Neural progenitor cell (in vitro differentiated cells): ENCODE measurements at regions not wholly inside any gene's neighbourhood (a gene's known extent, or its start where the extent isn't known, plus 50 kb on each side); places are given as distances from the start of the nearest gene placed in this dataset.
A peak's percentile ranks its signal among the peaks of the same experiment; 100 is the strongest.

ENCODE experiments used
- DNase-seq: peaks from one replicate; pipeline ENCODE4 v3.0.0-alpha.2; 2016; ENCODE audit warnings: low spot score
- H2AFZ ChIP-seq: fragments of 200-600 bp; sonication (generic); replicated peaks from 2 replicates; pipeline ENCODE4 v1.6.1; 2016; ENCODE audit warnings: antibody characterized with exemption
- H3F3A ChIP-seq: fragments of 200-600 bp; sonication (generic); 2 replicates; pipeline ENCODE4 v1.6.1; 2016; ENCODE audit warnings: antibody characterized with exemption, low read depth
- H3K27ac ChIP-seq: fragments of 200-600 bp; sonication (generic); 2 replicates; pipeline ENCODE4 v1.5.1; 2016; ENCODE audit warnings: mild to moderate bottlenecking
- H3K27me3 ChIP-seq: fragments of 200-600 bp; sonication (generic); 2 replicates; pipeline ENCODE4 v1.6.1; 2016; ENCODE audit warnings: mild to moderate bottlenecking, moderate library complexity
- H3K36me3 ChIP-seq: fragments of 200-600 bp; sonication (generic); 2 replicates; pipeline ENCODE4 v1.5.1; 2016
- H3K4me1 ChIP-seq: fragments of 200-600 bp; sonication (generic); 2 replicates; pipeline ENCODE4 v1.6.1; 2016; ENCODE audit warnings: mixed run types
- H3K4me2 ChIP-seq: fragments of 200-600 bp; sonication (generic); 2 replicates; pipeline ENCODE4 v1.6.1; 2016
- H3K4me3 ChIP-seq: fragments of 200-600 bp; sonication (generic); 2 replicates; pipeline ENCODE4 v1.5.1; 2016
- H3K79me2 ChIP-seq: fragments of 200-600 bp; sonication (generic); 2 replicates; pipeline ENCODE4 v1.6.1; 2016; ENCODE audit warnings: low read depth
- H3K9ac ChIP-seq: fragments of 200-600 bp; sonication (generic); 2 replicates; pipeline ENCODE4 v1.6.1; 2016
- H3K9me3 ChIP-seq: fragments of 200-600 bp; sonication (generic); 2 replicates; pipeline ENCODE4 v1.5.1; 2016; ENCODE audit warnings: low read depth
- H4K20me1 ChIP-seq: fragments of 200-600 bp; sonication (generic); 2 replicates; pipeline ENCODE4 v1.6.1; 2016; ENCODE audit warnings: low read depth
- H3K27ac Mint-ChIP-seq: 3 replicates; pipeline ENCODE4 v1.8.0; 2021; ENCODE audit warnings: mixed read lengths
- H3K27me3 Mint-ChIP-seq: 2 replicates; pipeline ENCODE4 v1.8.0; 2022; ENCODE audit warnings: low read depth, mild to moderate bottlenecking, inconsistent platforms, moderate library complexity, mixed read lengths; ENCODE audit not compliant: insufficient read depth
- H3K36me3 Mint-ChIP-seq: 3 replicates; pipeline ENCODE4 v1.8.0; 2021; ENCODE audit warnings: mixed read lengths
- H3K4me1 Mint-ChIP-seq: 3 replicates; pipeline ENCODE4 v1.8.0; 2021; ENCODE audit warnings: mixed read lengths
- H3K4me3 Mint-ChIP-seq: 3 replicates; pipeline ENCODE4 v1.8.0; 2021; ENCODE audit warnings: mild to moderate bottlenecking, moderate library complexity, mixed read lengths
- H3K9me3 Mint-ChIP-seq: 3 replicates; pipeline ENCODE4 v1.8.0; 2020; ENCODE audit warnings: mixed read lengths
- CTCF ChIP-seq: fragments of 200-600 bp; sonication (generic); IDR thresholded peaks from 2 replicates; pipeline ENCODE4 v1.5.1; 2017; ENCODE audit warnings: antibody characterized with exemption, mild to moderate bottlenecking
- EZH2 ChIP-seq: fragments of 200-600 bp; sonication (generic); IDR thresholded peaks from 2 replicates; pipeline ENCODE4 v1.6.1; 2017; ENCODE audit warnings: antibody characterized with exemption, mild to moderate bottlenecking, moderate library complexity
- EZH2phosphoT487 ChIP-seq: fragments of 200-600 bp; sonication (generic); IDR thresholded peaks from 2 replicates; pipeline ENCODE4 v1.6.1; 2017; ENCODE audit warnings: antibody characterized with exemption

DNA sequence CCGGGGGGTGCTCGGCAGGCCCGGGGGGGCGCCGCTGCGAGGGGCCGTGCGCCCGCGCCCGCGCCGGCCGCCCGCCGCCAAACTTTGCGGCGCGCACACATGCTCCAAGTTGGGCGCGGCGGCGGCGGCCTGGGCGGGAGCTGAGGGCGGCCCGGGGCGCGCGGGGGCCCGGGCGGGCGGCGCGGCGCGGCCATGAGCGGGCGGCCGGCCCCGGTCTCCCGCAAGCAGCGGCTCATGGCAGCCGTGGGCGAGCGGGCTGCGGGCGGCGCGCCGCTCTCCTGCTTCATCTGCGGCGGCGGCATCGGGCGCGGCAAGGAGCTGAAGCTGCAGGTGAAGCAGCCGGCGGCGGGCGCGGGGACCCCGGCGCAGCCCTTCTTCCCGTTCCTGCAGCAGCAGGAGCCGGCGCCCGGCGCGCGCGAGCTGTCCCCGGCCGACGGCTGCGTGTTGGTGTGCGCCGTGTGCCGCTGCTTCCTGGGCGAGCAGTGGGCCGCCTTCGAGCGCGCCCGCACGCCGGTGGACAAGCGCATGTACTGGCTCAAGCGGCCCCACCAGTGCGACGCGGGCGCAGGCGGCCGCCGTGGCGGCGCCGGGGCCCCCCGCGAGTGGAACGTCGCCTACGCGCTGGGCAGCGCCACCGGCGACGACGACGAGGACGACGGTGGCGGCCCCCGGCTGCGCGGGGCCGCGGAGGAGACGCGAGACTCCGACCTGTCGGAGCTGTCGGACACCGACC lies 57.2 kb upstream of the CIBAR2 start:
- H3K4me3 ChIP-seq = peak overlapping the region; percentile 59

GRCh38 chr16:85170066-85170491 lies 57.8 kb upstream of the CIBAR2 start:
- Histone ChIP-seq H3K9me3 (no peaks in the 10 kb centered on the region), H3K4me3 (peak overlapping the region; percentile 59), H2AFZ (peak overlapping the region; percentile 22), H3K79me2 (peaks cover 14% of the 10 kb centered on the region), H3K9ac (no peak overlapping the region), H3K36me3 (no peaks in the 10 kb centered on the region), H4K20me1 (peaks cover 44% of the 10 kb centered on the region), H3K27ac (no peak overlapping the region), H3K4me1 (peaks cover 33% of the 10 kb centered on the region), H3K4me2 (peak overlapping the region; percentile 94), H3F3A (peaks cover 15% of the 10 kb centered on the region), H3K27me3 (peaks cover 27% of the 10 kb centered on the region)
- H3K36me3 Mint-ChIP-seq = peaks cover 4% of the 10 kb centered on the region
- peak; percentile 39 for DNase-seq
- H3K27ac Mint-ChIP-seq = no peak overlapping the region
- peak overlapping the region; percentile 80 for H3K4me3 Mint-ChIP-seq
- H3K4me1 Mint-ChIP-seq = peaks cover 62% of the 10 kb centered on the region
- TF ChIP-seq EZH2 (peak; percentile 67), EZH2phosphoT487 (no peak)
- peaks cover 36% of the 10 kb centered on the region for H3K27me3 Mint-ChIP-seq
- H3K9me3 Mint-ChIP-seq = no peaks in the 10 kb centered on the region

More for the DNA sequence above, 57.2 kb upstream of the CIBAR2 start:
- H3K4me2 ChIP-seq = peak overlapping the region; percentile 94
- Mint-ChIP-seq H3K27ac (no peak overlapping the region), H3K9me3 (no peaks in the 10 kb centered on the region), H3K36me3 (peaks cover 4% of the 10 kb centered on the region), H3K4me3 (no peak overlapping the region), H3K4me1 (peaks cover 62% of the 10 kb centered on the region), H3K27me3 (peaks cover 40% of the 10 kb centered on the region)
- peak overlapping the region; percentile 22 for H2AFZ ChIP-seq
- DNase-seq = peak; percentile 71
- H3F3A ChIP-seq = peaks cover 15% of the 10 kb centered on the region
- H3K27me3 ChIP-seq = peaks cover 27% of the 10 kb centered on the region
- no peaks in the 10 kb centered on the region for H3K9me3 ChIP-seq
- H3K79me2 ChIP-seq = peaks cover 14% of the 10 kb centered on the region
- no peak overlapping the region for H3K27ac ChIP-seq
- H3K9ac ChIP-seq = no peak overlapping the region
- peaks cover 29% of the 10 kb centered on the region for H3K4me1 ChIP-seq
- peaks cover 44% of the 10 kb centered on the region for H4K20me1 ChIP-seq
- TF ChIP-seq CTCF (no peak), EZH2phosphoT487 (no peak), EZH2 (no peak)
- no peaks in the 10 kb centered on the region for H3K36me3 ChIP-seq

GRCh38 chr16:85170590-85171003 lies 58.3 kb upstream of the CIBAR2 start:
- Histone ChIP-seq H3K27ac (no peak overlapping the region), H3K4me1 (peaks cover 37% of the 10 kb centered on the region), H3K79me2 (peaks cover 15% of the 10 kb centered on the region), H3K4me3 (no peak overlapping the region), H4K20me1 (peaks cover 44% of the 10 kb centered on the region), H3K36me3 (no peaks in the 10 kb centered on the region), H2AFZ (no peak overlapping the region), H3K9ac (no peak overlapping the region), H3K4me2 (peak overlapping the region; percentile 94), H3K27me3 (peaks cover 27% of the 10 kb centered on the region), H3F3A (peaks cover 15% of the 10 kb centered on the region), H3K9me3 (no peaks in the 10 kb centered on the region)
- Mint-ChIP-seq H3K9me3 (no peaks in the 10 kb centered on the region), H3K4me1 (peaks cover 64% of the 10 kb centered on the region), H3K4me3 (peak overlapping the region; percentile 80), H3K36me3 (peaks cover 4% of the 10 kb centered on the region), H3K27ac (no peak overlapping the region), H3K27me3 (peaks cover 35% of the 10 kb centered on the region)
- no peak for TF ChIP-seq EZH2phosphoT487
- no peak for TF ChIP-seq EZH2
- TF ChIP-seq CTCF = no peak
- no peak for DNase-seq
